GM12864 (cell line): ENCODE measurements at regions not wholly inside any gene's neighbourhood (a gene's known extent, or its start where the extent isn't known, plus 50 kb on each side); places are given as distances from the start of the nearest gene placed in this dataset.
"Not testable (repeated sequence)": the region's sequence is repeated elsewhere in the genome, so short reads cannot be mapped to it uniquely, and the experiment has no call there.

ENCODE experiments used
- DNase-seq: peaks from one replicate; pipeline ENCODE4 v3.0.0-alpha.2; 2011; ENCODE audit warnings: low read depth
- H3K4me3 ChIP-seq: 2 replicates; pipeline ENCODE4 v1.5.1; 2011; ENCODE audit warnings: mild to moderate bottlenecking, low read depth, low read length, control low read depth
- TF ChIP-seq, protein P1 (sequence below): IDR thresholded peaks from 2 replicates; pipeline ENCODE4 v1.5.1; 2011; ENCODE audit warnings: low read depth, mild to moderate bottlenecking, moderate library complexity, low read length, control low read depth, inconsistent platforms; ENCODE audit errors: missing control alignments

DNA sequence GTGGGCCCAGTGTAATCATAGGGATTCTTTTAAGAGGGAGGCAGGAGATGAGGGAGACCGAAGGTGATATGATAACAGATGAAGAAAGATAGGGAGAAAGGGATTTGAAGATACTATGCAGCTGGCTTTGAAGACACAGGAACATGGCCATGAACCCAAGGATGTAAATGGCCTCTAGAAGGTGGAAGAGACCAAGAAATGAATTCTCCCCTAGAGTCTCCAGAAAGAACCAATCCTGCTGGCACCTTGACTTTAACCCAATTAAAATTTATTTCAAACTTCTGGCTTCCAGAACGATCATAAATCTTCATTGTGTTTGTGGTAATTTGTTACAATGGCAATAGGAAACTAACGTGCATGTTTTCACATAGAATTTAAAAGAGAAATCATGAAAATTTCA lies 95.0 kb upstream of the GORAB start:
- no peak for DNase-seq
- TF ChIP-seq, protein P1, sequence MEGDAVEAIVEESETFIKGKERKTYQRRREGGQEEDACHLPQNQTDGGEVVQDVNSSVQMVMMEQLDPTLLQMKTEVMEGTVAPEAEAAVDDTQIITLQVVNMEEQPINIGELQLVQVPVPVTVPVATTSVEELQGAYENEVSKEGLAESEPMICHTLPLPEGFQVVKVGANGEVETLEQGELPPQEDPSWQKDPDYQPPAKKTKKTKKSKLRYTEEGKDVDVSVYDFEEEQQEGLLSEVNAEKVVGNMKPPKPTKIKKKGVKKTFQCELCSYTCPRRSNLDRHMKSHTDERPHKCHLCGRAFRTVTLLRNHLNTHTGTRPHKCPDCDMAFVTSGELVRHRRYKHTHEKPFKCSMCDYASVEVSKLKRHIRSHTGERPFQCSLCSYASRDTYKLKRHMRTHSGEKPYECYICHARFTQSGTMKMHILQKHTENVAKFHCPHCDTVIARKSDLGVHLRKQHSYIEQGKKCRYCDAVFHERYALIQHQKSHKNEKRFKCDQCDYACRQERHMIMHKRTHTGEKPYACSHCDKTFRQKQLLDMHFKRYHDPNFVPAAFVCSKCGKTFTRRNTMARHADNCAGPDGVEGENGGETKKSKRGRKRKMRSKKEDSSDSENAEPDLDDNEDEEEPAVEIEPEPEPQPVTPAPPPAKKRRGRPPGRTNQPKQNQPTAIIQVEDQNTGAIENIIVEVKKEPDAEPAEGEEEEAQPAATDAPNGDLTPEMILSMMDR = no peak
- H3K4me3 ChIP-seq = no peak overlapping the region

DNA sequence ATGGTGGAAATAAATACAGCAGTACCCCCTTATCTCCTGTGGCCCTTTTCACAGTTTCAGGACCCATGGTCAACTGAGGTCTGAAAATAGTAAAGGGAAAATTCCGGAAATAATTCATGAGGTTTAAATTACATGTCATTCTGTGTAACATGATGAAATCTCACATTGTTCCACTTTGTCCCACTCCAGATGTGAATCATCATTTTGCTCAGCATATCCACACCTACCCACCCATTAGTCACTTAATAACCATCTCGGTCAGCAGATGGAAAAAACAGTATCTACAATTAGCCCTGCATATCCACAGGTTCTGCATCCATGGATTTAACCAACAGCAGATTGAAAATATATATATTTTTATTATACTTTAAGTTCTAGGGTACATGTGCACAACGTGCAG lies 86.9 kb upstream of the GORAB start:
- TF ChIP-seq, protein P1 = no peak
- DNase-seq = no peak
- no peak overlapping the region for H3K4me3 ChIP-seq

DNA sequence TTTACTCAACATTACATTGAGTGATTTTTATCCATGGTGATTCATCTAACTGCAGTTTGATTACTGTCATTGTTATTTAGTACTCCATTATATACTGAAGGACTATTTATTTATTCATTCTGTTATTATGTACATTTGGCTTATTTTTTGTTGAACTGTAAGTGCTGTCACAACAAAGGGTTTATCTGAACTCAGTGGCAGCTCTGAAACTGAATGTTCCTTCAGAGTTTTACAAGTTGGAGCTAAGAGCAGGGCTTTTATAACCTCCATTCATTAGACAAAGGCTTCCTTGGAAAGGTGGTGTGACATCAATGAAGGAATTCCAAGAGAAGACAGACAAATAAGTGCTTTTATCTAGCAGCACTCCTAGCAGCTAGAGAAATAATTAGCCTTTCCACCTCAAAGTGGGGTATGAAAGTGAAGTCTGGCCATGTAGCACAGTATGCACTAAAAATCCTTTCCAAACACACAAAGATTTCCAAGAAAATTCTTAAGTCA lies 83.3 kb upstream of the GORAB start:
- H3K4me3 ChIP-seq = no peak overlapping the region
- TF ChIP-seq, protein P1 = no peak
- no peak for DNase-seq

DNA sequence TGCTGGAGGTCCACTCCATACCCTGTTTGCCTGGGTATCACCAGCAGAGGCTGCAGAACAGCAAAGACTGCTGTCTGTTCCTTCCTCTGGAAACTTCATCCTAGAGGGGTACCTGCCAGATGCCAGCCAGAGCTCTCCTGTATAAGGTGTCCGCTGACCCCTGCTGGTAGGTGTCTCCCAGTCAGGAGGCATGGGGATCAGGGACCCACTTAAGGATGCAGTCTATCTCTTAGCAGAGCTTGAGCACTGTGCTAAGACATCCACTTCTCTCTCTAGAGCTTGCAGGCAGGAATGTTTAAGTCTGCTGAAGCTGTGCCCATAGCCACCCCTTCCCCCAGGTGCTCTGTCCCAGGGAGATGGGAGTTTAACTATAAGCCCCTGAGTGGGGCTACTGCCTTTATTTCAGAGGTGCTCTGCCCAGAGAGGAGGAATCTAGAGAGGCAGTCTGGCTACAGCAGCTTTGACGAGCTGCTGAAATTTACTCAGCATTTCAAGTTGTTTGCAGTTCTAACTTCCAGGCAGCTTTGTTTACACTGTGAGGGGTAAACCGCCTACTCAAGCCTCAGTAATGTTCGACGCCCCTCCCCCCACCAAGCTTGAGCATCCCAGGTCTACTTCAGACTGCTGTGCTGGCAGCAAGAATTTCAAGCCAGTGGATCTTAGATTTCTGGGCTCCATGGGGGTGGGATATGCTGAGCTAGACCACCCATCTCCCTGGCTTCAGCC lies 74.5 kb upstream of the GORAB start:
- not testable (repeated sequence) for DNase-seq, H3K4me3 ChIP-seq
- TF ChIP-seq, protein P1 = peak; percentile 16

DNA sequence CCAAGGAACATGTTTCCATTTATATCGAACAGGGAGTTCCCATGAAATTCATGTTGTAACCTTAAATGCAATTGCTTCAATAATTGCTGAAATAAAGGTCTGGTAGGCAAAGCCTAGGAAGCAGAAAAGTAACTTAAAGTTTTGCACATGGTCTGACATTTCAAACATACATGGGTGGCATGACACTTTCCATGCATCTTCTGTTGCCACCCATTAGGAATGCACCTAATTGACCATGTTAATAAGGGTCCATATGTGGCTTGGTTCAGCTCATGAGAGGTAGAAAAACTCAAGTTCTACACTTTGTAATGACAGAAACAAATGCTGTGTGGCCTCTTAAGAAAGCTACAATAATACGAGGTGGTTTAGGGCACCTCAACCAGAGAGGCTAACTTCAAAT lies 72.0 kb upstream of the GORAB start:
- TF ChIP-seq, protein P1 = no peak
- H3K4me3 ChIP-seq = no peak overlapping the region
- no peak for DNase-seq

DNA sequence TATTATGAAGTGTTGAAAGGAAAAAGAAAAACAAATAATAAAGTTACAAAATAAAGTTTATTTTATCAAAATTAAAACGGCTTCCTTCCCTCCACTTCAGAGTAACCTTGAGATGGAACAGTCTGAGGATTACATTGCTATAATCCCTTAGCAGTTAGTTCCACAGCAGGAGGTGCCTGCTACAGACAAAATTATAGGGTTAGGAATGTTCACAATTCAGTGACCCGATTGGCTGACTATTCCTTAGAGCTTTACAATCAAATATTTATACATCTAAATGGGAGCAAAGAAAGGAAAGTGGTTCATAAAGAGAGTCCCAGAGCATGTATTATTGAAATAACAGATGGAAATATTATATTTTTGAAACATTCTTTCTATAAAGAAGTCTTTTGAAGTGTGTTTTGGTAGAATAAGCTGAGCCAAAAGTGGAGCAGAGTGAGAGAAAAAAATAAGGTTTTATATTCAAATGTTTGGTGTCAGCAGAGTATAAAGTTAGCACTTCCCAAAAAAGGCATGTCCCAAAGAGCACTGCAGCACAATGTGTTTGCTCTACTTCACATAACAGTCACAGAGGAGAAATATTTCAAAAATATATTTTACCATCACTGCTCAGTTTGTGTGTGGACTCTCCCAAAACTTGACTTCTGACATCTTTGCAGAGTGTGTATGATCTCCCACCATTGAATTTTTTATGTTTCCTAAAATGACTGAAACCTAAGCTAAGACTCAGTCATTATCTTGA lies 71.4 kb upstream of the GORAB start:
- no peak for DNase-seq
- H3K4me3 ChIP-seq = no peak overlapping the region
- TF ChIP-seq, protein P1 = no peak
